K562 (cell line): ENCODE measurements at regions not wholly inside any gene's neighbourhood (a gene's known extent, or its start where the extent isn't known, plus 50 kb on each side); places are given as distances from the start of the nearest gene placed in this dataset.

Experiments
- ATAC-seq: fragments of 200-7000 bp; cut with Tn5 transposase; 3 replicates; pipeline ENCODE4 v1.9.1; 2020; ENCODE audit warnings: moderate library complexity
- BruUV-seq: library from RNA; stranded (reverse); fragments of 400-500 nt; replicated peaks from 2 replicates; lab custom pipeline; 2021; lab: Mats Ljungman, UMichigan
- CTCF ChIA-PET: fragments of 300-600 bp; formaldehyde crosslinking; extraction: SDS; loops from one replicate; lab custom pipeline; 2021; ENCODE audit warnings: low intra/inter-chr PET ratio; lab: Yijun Ruan, JAX
- POLR2A ChIA-PET: fragments of 300-600, 350-650 bp; sonication (Branson Sonifier 250); formaldehyde crosslinking; extraction: SDS; loops from one replicate; lab custom pipeline; 2021; ENCODE audit warnings: antibody characterized with exemption, inconsistent platforms; lab: Yijun Ruan, JAX
- DNase-seq, 4 experiments: peaks; one replicate each; pipeline versions ENCODE4 v3.0.0 to v3.0.0-alpha.2; 2011 to 2018; ENCODE audit warnings: low spot score in 3 of 4, mixed read lengths in 3 of 4; ENCODE audit errors: extremely low read depth in 1 of 4
- FAIRE-seq: peaks from 2 replicates; lab custom pipeline; 2011; peaks lifted over from hg19 to GRCh38; lab: Jason Lieb, UNC
- H2AFZ ChIP-seq: 2 replicates; pipeline ENCODE4 v1.6.0; 2011; ENCODE audit warnings: low read depth, low read length, control low read depth, inconsistent platforms
- H3K27ac ChIP-seq: fragments of 200-600 bp; 3 replicates; pipeline ENCODE4 v1.8.0; 2011; ENCODE audit warnings: low read depth, mild to moderate bottlenecking, control low read depth, inconsistent platforms, low read length, moderate library complexity, mixed read lengths; ENCODE audit errors: extremely low read depth
- H3K27me3 ChIP-seq, 2 experiments: fragments of 300-600 bp in 1 of 2; 2 replicates in 1 of 2; 3 replicates in 1 of 2; pipeline versions ENCODE4 v1.6.0 to v1.8.0; 2011; ENCODE audit warnings: inconsistent platforms in 2 of 2, low read length in 2 of 2, mild to moderate bottlenecking in 1 of 2, mixed read lengths in 1 of 2, moderate library complexity in 1 of 2; ENCODE audit not compliant: control insufficient read depth in 2 of 2, insufficient read depth in 2 of 2
- H3K36me3 ChIP-seq: fragments of 300-600 bp; 3 replicates; pipeline ENCODE4 v1.8.0; 2011; ENCODE audit warnings: mild to moderate bottlenecking, low read length, inconsistent platforms; ENCODE audit not compliant: control insufficient read depth, insufficient read depth
- H3K4me1 ChIP-seq, 2 experiments: fragments of 200-600 bp in 1 of 2; replicated peaks in 1 of 2; 2 replicates in 1 of 2; 3 replicates in 1 of 2; pipeline versions ENCODE4 v1.5.1 to v1.8.0; 2011; ENCODE audit warnings: inconsistent platforms in 2 of 2, low read length in 2 of 2, mild to moderate bottlenecking in 1 of 2, mixed read lengths in 1 of 2, moderate library complexity in 1 of 2; ENCODE audit not compliant: control insufficient read depth in 2 of 2, insufficient read depth in 2 of 2
- H3K4me2 ChIP-seq: 2 replicates; pipeline ENCODE4 v1.6.1; 2011; ENCODE audit warnings: low read length, control low read depth, inconsistent platforms, mixed read lengths; ENCODE audit not compliant: insufficient read depth
- H3K4me3 ChIP-seq: fragments of 200-600 bp; sonication (generic), shearing (Covaris generic); 2 replicates; pipeline ENCODE4 v1.5.1; 2016; ENCODE audit warnings: control low read depth, inconsistent platforms
- H3K79me2 ChIP-seq: fragments of 200-600 bp; 3 replicates; pipeline ENCODE4 v1.8.0; 2011; ENCODE audit warnings: low read length, inconsistent platforms; ENCODE audit not compliant: control insufficient read depth, insufficient read depth
- H3K9ac ChIP-seq, 2 experiments: 2 replicates each; pipeline versions ENCODE4 v1.6.0 to v1.6.1; 2011; ENCODE audit warnings: low read depth in 2 of 2, low read length in 2 of 2, control low read depth in 1 of 2, inconsistent platforms in 1 of 2, mild to moderate bottlenecking in 1 of 2, mixed read lengths in 1 of 2; ENCODE audit not compliant: insufficient read depth in 1 of 2
- H3K9me1 ChIP-seq: one replicate; pipeline ENCODE4 v1.6.0; 2011; ENCODE audit warnings: inconsistent platforms, mild to moderate bottlenecking, low read length, moderate library complexity; ENCODE audit not compliant: control insufficient read depth, insufficient read depth
- H3K9me3 ChIP-seq: replicated peaks from 2 replicates; pipeline ENCODE4 v1.5.1; 2011; ENCODE audit warnings: low read depth, low read length, inconsistent platforms; ENCODE audit not compliant: control insufficient read depth, insufficient read depth
- H4K20me1 ChIP-seq: replicated peaks from 2 replicates; pipeline ENCODE4 v1.6.1; 2011; ENCODE audit warnings: low read length, inconsistent platforms, mixed read lengths; ENCODE audit not compliant: control insufficient read depth, insufficient read depth
- BRD4 ChIP-seq: fragments of 200-600 bp; sonication (generic); IDR thresholded peaks from 2 replicates; pipeline ENCODE4 v1.6.1; 2017; ENCODE audit warnings: inconsistent platforms
- CBX5 ChIP-seq: IDR thresholded peaks from 2 replicates; pipeline ENCODE4 v1.6.1; 2014; ENCODE audit warnings: low read depth, borderline replicate concordance
- CSDE1 ChIP-seq, 2 experiments: fragments of 450-650 bp; IDR thresholded peaks; 2 replicates each; pipeline ENCODE4 v1.6.1; 2016; ENCODE audit warnings: mild to moderate bottlenecking in 1 of 2
- EHMT2 ChIP-seq: fragments of 450-650 bp; IDR thresholded peaks from 2 replicates; pipeline ENCODE4 v1.6.1; 2018; ENCODE audit warnings: antibody characterized with exemption
- ESRRA ChIP-seq: fragments of 450-650 bp; IDR thresholded peaks from 2 replicates; pipeline ENCODE4 v1.6.1; 2014; ENCODE audit warnings: low read depth, mild to moderate bottlenecking, moderate library complexity, borderline replicate concordance
- ETV5 ChIP-seq: sonication (generic); formaldehyde crosslinking; IDR thresholded peaks from 2 replicates; pipeline ENCODE4 v1.4.0; 2020; ENCODE audit warnings: low read depth, mild to moderate bottlenecking, missing genetic modification reagents
- MAFG ChIP-seq: fragments of 450-650 bp; conservative IDR thresholded peaks from 2 replicates; pipeline ENCODE4 v1.6.1; 2016; ENCODE audit warnings: missing genetic modification characterization, missing compliant biosample characterization
- PHF8 ChIP-seq: fragments of 200-600 bp; sonication (generic); IDR thresholded peaks from 2 replicates; pipeline ENCODE4 v1.6.1; 2012; ENCODE audit warnings: mixed run types, mild to moderate bottlenecking, inconsistent platforms, low read length, moderate library complexity, borderline replicate concordance
- RAD51 ChIP-seq: fragments of 450-650 bp; IDR thresholded peaks from 2 replicates; pipeline ENCODE4 v1.7.1; 2016; ENCODE audit warnings: low read depth, mild to moderate bottlenecking, borderline replicate concordance
- SMARCC2 ChIP-seq: fragments of 450-650 bp; IDR thresholded peaks from 2 replicates; pipeline ENCODE4 v1.6.1; 2017; ENCODE audit warnings: antibody characterized with exemption, moderate library complexity, mild to moderate bottlenecking, low read depth
- SREBF2 ChIP-seq: sonication (generic); formaldehyde crosslinking; IDR thresholded peaks from 2 replicates; pipeline ENCODE4 v1.4.0; 2020; ENCODE audit warnings: mild to moderate bottlenecking, missing genetic modification reagents
- TBL1XR1 ChIP-seq, 2 experiments: IDR thresholded peaks; 2 replicates each; pipeline ENCODE4 v1.6.1; 2012; ENCODE audit warnings: improper control_type of control experiment in 2 of 2, low read length in 2 of 2, mild to moderate bottlenecking in 1 of 2
- TEAD2 ChIP-seq: fragments of 450-650 bp; IDR thresholded peaks from 2 replicates; pipeline ENCODE4 v1.6.1; 2016; ENCODE audit warnings: missing genetic modification characterization, control low read depth, missing compliant biosample characterization
- ZNF253 ChIP-seq: fragments of 250-450 bp; sonication (Bioruptor Pico); conservative IDR thresholded peaks from 2 replicates; pipeline ENCODE4 v1.6.1; 2021; ENCODE audit warnings: mild to moderate bottlenecking
- WGBS: fragments of 100-300 bp; shearing (Covaris generic); methylation state at CpG from one replicate; pipeline ENCODE4 v1.1.6; 2016; ENCODE audit warnings: low coverage, mixed read lengths; ENCODE audit not compliant: insufficient coverage; ENCODE audit errors: missing lambda C conversion rate; 5-methylcytosine and 5-hydroxymethylcytosine counted together
- in situ Hi-C: fragments of 300-500 bp; cut with MboI; formaldehyde crosslinking; loops from 4 replicates; pipeline ENCODE4 v1.15.0; 2018; ENCODE audit warnings: inconsistent platforms, mixed read lengths
- intact Hi-C: fragments of 100-400 bp; cut with micrococcal nuclease; formaldehyde crosslinking; loops from 2 replicates; pipeline ENCODE4 v1.14.2; 2022
- TF ChIP-seq, protein P1 (sequence below): sonication (generic); formaldehyde crosslinking; IDR thresholded peaks from 2 replicates; pipeline ENCODE4 v1.8.0; 2022; ENCODE audit warnings: mild to moderate bottlenecking, low read depth, missing genetic modification reagents
- TF ChIP-seq, protein P2 (sequence below), 3 experiments: IDR thresholded peaks in 2 of 3; conservative IDR thresholded peaks in 1 of 3; 2 replicates each; pipeline ENCODE4 v1.5.1; 2011 to 2012; ENCODE audit warnings: low read length in 3 of 3, mild to moderate bottlenecking in 3 of 3, control low read depth in 2 of 3, improper control_type of control experiment in 1 of 3, inconsistent platforms in 1 of 3, low read depth in 1 of 3, mixed read lengths in 1 of 3, moderate library complexity in 1 of 3; ENCODE audit not compliant: insufficient read depth in 2 of 3

DNA sequence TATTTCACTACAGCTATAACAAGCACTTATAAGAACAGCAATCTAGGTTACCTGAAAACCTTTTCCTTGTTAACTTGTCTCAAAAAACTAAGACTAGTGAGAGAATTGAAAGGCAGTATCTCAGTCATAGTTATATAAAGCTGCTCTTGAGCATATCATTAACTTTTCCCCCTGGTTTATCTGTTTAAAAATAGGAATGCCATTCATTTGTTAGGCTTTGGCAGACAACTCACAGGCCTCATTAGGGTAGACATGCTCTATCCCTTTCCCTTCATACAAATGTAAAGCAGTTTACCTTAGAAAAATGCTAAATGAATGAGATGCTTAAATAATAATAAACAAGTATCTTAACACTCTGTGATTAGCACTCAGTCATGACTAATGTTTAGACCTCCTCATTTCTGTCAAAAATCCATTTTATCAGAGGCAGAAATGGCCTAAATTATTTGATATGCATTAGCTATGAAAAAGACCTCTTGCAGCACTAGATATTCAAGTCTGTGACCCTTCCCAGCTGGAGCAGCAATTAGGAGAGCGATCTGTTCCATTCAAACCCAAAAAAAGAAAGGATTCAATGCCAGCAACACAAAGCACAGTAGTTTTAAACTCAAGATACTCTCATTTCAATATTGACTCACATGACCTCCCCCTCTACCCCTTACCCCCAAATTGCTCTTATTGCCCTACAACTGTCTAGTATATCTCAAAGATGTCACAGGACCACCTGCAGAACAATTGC lies 1578.8 kb upstream of the WWC1 start:
- no peaks in the 10 kb centered on the region for H3K36me3 ChIP-seq
- no peak overlapping the region for H3K4me2 ChIP-seq
- H3K4me1 ChIP-seq, result no peaks in the 10 kb centered on the region
- ChIA-PET CTCF (no interaction called here), POLR2A (no interaction called here)
- TF ChIP-seq, protein P1, sequence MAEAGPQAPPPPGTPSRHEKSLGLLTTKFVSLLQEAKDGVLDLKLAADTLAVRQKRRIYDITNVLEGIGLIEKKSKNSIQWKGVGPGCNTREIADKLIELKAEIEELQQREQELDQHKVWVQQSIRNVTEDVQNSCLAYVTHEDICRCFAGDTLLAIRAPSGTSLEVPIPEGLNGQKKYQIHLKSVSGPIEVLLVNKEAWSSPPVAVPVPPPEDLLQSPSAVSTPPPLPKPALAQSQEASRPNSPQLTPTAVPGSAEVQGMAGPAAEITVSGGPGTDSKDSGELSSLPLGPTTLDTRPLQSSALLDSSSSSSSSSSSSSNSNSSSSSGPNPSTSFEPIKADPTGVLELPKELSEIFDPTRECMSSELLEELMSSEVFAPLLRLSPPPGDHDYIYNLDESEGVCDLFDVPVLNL, result no peak
- no peak for TF ChIP-seq TEAD2 (tag)
- no peak for TF ChIP-seq RAD51
- no peak for TF ChIP-seq CBX5
- TF ChIP-seq BRD4, result no peak
- TF ChIP-seq ZNF253 (CRISPR knock-in tag), result no peak
- TF ChIP-seq TBL1XR1 (IDR thresholded peaks at IDR 0.05; ENCODE audit: low read length in 2 of 2), result no peak
- TF ChIP-seq, protein P2, sequence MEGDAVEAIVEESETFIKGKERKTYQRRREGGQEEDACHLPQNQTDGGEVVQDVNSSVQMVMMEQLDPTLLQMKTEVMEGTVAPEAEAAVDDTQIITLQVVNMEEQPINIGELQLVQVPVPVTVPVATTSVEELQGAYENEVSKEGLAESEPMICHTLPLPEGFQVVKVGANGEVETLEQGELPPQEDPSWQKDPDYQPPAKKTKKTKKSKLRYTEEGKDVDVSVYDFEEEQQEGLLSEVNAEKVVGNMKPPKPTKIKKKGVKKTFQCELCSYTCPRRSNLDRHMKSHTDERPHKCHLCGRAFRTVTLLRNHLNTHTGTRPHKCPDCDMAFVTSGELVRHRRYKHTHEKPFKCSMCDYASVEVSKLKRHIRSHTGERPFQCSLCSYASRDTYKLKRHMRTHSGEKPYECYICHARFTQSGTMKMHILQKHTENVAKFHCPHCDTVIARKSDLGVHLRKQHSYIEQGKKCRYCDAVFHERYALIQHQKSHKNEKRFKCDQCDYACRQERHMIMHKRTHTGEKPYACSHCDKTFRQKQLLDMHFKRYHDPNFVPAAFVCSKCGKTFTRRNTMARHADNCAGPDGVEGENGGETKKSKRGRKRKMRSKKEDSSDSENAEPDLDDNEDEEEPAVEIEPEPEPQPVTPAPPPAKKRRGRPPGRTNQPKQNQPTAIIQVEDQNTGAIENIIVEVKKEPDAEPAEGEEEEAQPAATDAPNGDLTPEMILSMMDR (IDR thresholded peaks at IDR 0.05 in 2 of 3, conservative IDR thresholded peaks at IDR 0.05 in 1 of 3; ENCODE audit: insufficient read depth in 2 of 3, low read depth in 1 of 3, low read length in 3 of 3), result no peak
- no peak for TF ChIP-seq SMARCC2
- TF ChIP-seq PHF8, result no peak
- TF ChIP-seq ETV5, result no peak
- no peak for TF ChIP-seq EHMT2
- no peak for TF ChIP-seq CSDE1 (IDR thresholded peaks at IDR 0.05)
- TF ChIP-seq SREBF2 (CRISPR knock-in tag), result no peak
- no peak for TF ChIP-seq MAFG (tag)
- TF ChIP-seq ESRRA, result no peak
- no peaks in the 10 kb centered on the region for H3K9me3 ChIP-seq
- H3K79me2 ChIP-seq, result no peaks in the 10 kb centered on the region
- 0% methylated on average over 1 of the region's 1 CpG for WGBS
- intact Hi-C loops (no loop called here), in situ Hi-C loops (no loop called here)
- no peaks in the 10 kb centered on the region for H3K9me1 ChIP-seq
- H3K4me3 ChIP-seq, result no peak overlapping the region
- DNase-seq (no peak), FAIRE-seq (no peak), ATAC-seq (no peak)
- H3K27me3 ChIP-seq, result no peaks in the 10 kb centered on the region
- H2AFZ ChIP-seq, result no peak overlapping the region
- no peaks in the 10 kb centered on the region for H4K20me1 ChIP-seq
- H3K9ac ChIP-seq, result no peak overlapping the region
- no peak overlapping the region for H3K27ac ChIP-seq
- no TSS peak for BruUV-seq
